NT2/D1 (cell line): ENCODE measurements at regions not wholly inside any gene's neighbourhood (a gene's known extent, or its start where the extent isn't known, plus 50 kb on each side); places are given as distances from the start of the nearest gene placed in this dataset.

Source experiments
- DNase-seq: peaks from one replicate; pipeline ENCODE4 v3.0.0-alpha.2; 2011; ENCODE audit warnings: low read depth, low spot score
- H3K27me3 ChIP-seq: 2 replicates; pipeline ENCODE4 v1.6.0; 2011; ENCODE audit warnings: mild to moderate bottlenecking; ENCODE audit not compliant: insufficient read length, insufficient read depth
- H3K36me3 ChIP-seq: 2 replicates; pipeline ENCODE4 v1.6.1; 2011; ENCODE audit warnings: mild to moderate bottlenecking, low read length, mixed read lengths; ENCODE audit not compliant: insufficient read depth, insufficient read length
- H3K4me1 ChIP-seq: 2 replicates; pipeline ENCODE4 v1.5.1; 2011; ENCODE audit not compliant: insufficient read depth, insufficient read length
- H3K4me3 ChIP-seq: 2 replicates; pipeline ENCODE4 v1.5.1; 2011; ENCODE audit warnings: low read depth; ENCODE audit not compliant: insufficient read length
- H3K9ac ChIP-seq: 2 replicates; pipeline ENCODE4 v1.6.0; 2011; ENCODE audit warnings: low read depth; ENCODE audit not compliant: insufficient read length
- H3K9me3 ChIP-seq: 2 replicates; pipeline ENCODE4 v1.5.1; 2011; ENCODE audit warnings: mild to moderate bottlenecking, low read length; ENCODE audit not compliant: insufficient read depth
- SUZ12 ChIP-seq: IDR thresholded peaks from 2 replicates; pipeline ENCODE4 v1.6.1; 2011; ENCODE audit not compliant: insufficient read length, insufficient read depth; ENCODE audit errors: extremely low read depth
- YY1 ChIP-seq: IDR thresholded peaks from 2 replicates; pipeline ENCODE4 v1.6.1; 2011; ENCODE audit not compliant: insufficient read length, insufficient read depth
- ZNF274 ChIP-seq: IDR thresholded peaks from 2 replicates; pipeline ENCODE4 v1.6.1; 2011; ENCODE audit warnings: mild to moderate bottlenecking, low read depth, low read length

GRCh38 chr1:172973424-172973823 lies 77.3 kb downstream of the TNFSF18 start:
- TF ChIP-seq ZNF274: no peak
- no peak for TF ChIP-seq SUZ12
- TF ChIP-seq YY1: no peak
- no peaks in the 10 kb centered on the region for H3K36me3 ChIP-seq
- H3K4me1 ChIP-seq: no peaks in the 10 kb centered on the region
- H3K9ac ChIP-seq: no peak overlapping the region
- no peak for DNase-seq
- H3K4me3 ChIP-seq: no peak overlapping the region
- H3K27me3 ChIP-seq: no peaks in the 10 kb centered on the region
- H3K9me3 ChIP-seq: no peaks in the 10 kb centered on the region

GRCh38 chr1:172976222-172977041 lies 74.3 kb downstream of the TNFSF18 start:
- Histone ChIP-seq H3K4me1 (no peaks in the 10 kb centered on the region), H3K36me3 (no peaks in the 10 kb centered on the region), H3K4me3 (no peak overlapping the region), H3K9me3 (no peaks in the 10 kb centered on the region), H3K27me3 (no peaks in the 10 kb centered on the region), H3K9ac (no peak overlapping the region)
- no peak for DNase-seq
- TF ChIP-seq ZNF274 (no peak), SUZ12 (no peak), YY1 (no peak)

GRCh38 chr1:172977296-172978017 lies 73.3 kb downstream of the TNFSF18 start:
- H3K9ac ChIP-seq: no peak overlapping the region
- H3K27me3 ChIP-seq: no peaks in the 10 kb centered on the region
- TF ChIP-seq SUZ12 (no peak), ZNF274 (no peak), YY1 (no peak)
- H3K9me3 ChIP-seq: no peaks in the 10 kb centered on the region
- H3K4me3 ChIP-seq: no peak overlapping the region
- no peaks in the 10 kb centered on the region for H3K4me1 ChIP-seq
- no peak for DNase-seq
- no peaks in the 10 kb centered on the region for H3K36me3 ChIP-seq

GRCh38 chr1:172978595-172978994 lies 72.1 kb downstream of the TNFSF18 start:
- DNase-seq: no peak
- TF ChIP-seq ZNF274: no peak
- Histone ChIP-seq H3K4me1 (no peaks in the 10 kb centered on the region), H3K9ac (no peak overlapping the region), H3K36me3 (no peaks in the 10 kb centered on the region), H3K4me3 (no peak overlapping the region), H3K27me3 (no peaks in the 10 kb centered on the region), H3K9me3 (no peaks in the 10 kb centered on the region)

- Histone ChIP-seq H3K9me3 (no peaks in the 10 kb centered on the region), H3K27me3 (no peaks in the 10 kb centered on the region), H3K9ac (no peak overlapping the region), H3K4me1 (no peaks in the 10 kb centered on the region), H3K4me3 (no peak overlapping the region), H3K36me3 (no peaks in the 10 kb centered on the region)
- TF ChIP-seq ZNF274 (no peak), YY1 (no peak), SUZ12 (no peak)
- DNase-seq: no peak
These were observed 70.9 kb downstream of the TNFSF18 start for GRCh38 chr1:172979828-172980227.

- no peaks in the 10 kb centered on the region for H3K27me3 ChIP-seq
- no peak for TF ChIP-seq SUZ12
- TF ChIP-seq YY1: no peak
- TF ChIP-seq ZNF274: no peak
- H3K9me3 ChIP-seq: no peaks in the 10 kb centered on the region
- H3K4me1 ChIP-seq: no peaks in the 10 kb centered on the region
- no peak for DNase-seq
- H3K4me3 ChIP-seq: no peak overlapping the region
- H3K36me3 ChIP-seq: no peaks in the 10 kb centered on the region
- no peak overlapping the region for H3K9ac ChIP-seq
These were observed 70.3 kb downstream of the TNFSF18 start for GRCh38 chr1:172980456-172980855.

- H3K27me3 ChIP-seq: no peaks in the 10 kb centered on the region
- TF ChIP-seq ZNF274 (no peak), SUZ12 (no peak), YY1 (no peak)
- no peaks in the 10 kb centered on the region for H3K36me3 ChIP-seq
- H3K9ac ChIP-seq: no peak overlapping the region
- H3K4me1 ChIP-seq: no peaks in the 10 kb centered on the region
- no peak for DNase-seq
- no peaks in the 10 kb centered on the region for H3K9me3 ChIP-seq
- H3K4me3 ChIP-seq: no peak overlapping the region
These were observed 69.8 kb downstream of the TNFSF18 start for GRCh38 chr1:172980971-172981370.
